Fibroblast of the aortic adventitia (primary cell): ENCODE measurements at regions not wholly inside any gene's neighbourhood (a gene's known extent, or its start where the extent isn't known, plus 50 kb on each side); places are given as distances from the start of the nearest gene placed in this dataset.
"Not testable (repeated sequence)": the region's sequence is repeated elsewhere in the genome, so short reads cannot be mapped to it uniquely, and the experiment has no call there.

Source experiments
- DNase-seq: peaks from one replicate; pipeline ENCODE4 v3.0.0-alpha.2; 2010; ENCODE audit warnings: low read depth
- H3K4me3 ChIP-seq: 2 replicates; pipeline ENCODE4 v1.5.1; 2011; ENCODE audit warnings: low read depth, mild to moderate bottlenecking, control low read depth, low read length, moderate library complexity
- CTCF ChIP-seq: IDR thresholded peaks from 2 replicates; pipeline ENCODE4 v1.5.1; 2011; ENCODE audit warnings: mild to moderate bottlenecking, low read length, control low read depth, inconsistent platforms; ENCODE audit not compliant: insufficient read depth

GRCh38 chr13:80688593-80688992 is 347.7 kb upstream of the SPRY2 start:
- TF ChIP-seq CTCF: no peak
- no peak overlapping the region for H3K4me3 ChIP-seq
- no peak for DNase-seq

DNA sequence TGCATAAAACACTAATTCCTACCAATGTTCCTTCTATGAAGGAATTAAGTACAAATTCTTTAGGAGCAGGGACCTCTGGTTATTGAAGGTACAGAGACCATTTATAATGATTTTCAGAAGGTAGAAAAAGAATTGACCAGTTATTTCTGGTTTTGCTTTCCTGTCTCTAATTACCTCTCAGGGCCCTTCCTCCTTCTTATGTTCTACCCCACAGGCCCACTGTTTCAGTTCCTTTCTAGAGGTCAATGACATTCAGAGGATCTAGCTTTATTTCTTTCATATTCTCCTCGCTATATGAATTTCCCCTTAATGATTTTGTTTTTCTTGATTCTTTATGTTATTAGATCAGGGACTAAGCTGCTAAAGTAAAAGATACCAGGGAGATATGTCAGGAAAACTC is 345.0 kb upstream of the SPRY2 start:
- H3K4me3 ChIP-seq: no peak overlapping the region
- DNase-seq: no peak
- TF ChIP-seq CTCF: no peak

GRCh38 chr13:80684217-80684991 is 343.5 kb upstream of the SPRY2 start:
- no peak overlapping the region for H3K4me3 ChIP-seq
- TF ChIP-seq CTCF: no peak
- no peak for DNase-seq

- H3K4me3 ChIP-seq: no peak overlapping the region
- DNase-seq: no peak
- no peak for TF ChIP-seq CTCF
These were observed 339.9 kb upstream of the SPRY2 start for GRCh38 chr13:80680786-80681366.

- no peak overlapping the region for H3K4me3 ChIP-seq
- DNase-seq: no peak
- TF ChIP-seq CTCF: no peak
These were observed 338.5 kb upstream of the SPRY2 start for GRCh38 chr13:80679423-80679822.

- no peak for TF ChIP-seq CTCF
These were observed 336.3 kb upstream of the SPRY2 start for GRCh38 chr13:80677227-80677626.

GRCh38 chr13:80675442-80675841 is 334.5 kb upstream of the SPRY2 start:
- DNase-seq, H3K4me3 ChIP-seq: not testable (repeated sequence)

More at GRCh38 chr13:80677227-80677626, 336.3 kb upstream of the SPRY2 start:
- DNase-seq: no peak
- no peak overlapping the region for H3K4me3 ChIP-seq
